ENCODE measurements at regions not wholly inside any gene's neighbourhood (a gene's known extent, or its start where the extent isn't known, plus 50 kb on each side); places are given as distances from the start of the nearest gene placed in this dataset.

DNA sequence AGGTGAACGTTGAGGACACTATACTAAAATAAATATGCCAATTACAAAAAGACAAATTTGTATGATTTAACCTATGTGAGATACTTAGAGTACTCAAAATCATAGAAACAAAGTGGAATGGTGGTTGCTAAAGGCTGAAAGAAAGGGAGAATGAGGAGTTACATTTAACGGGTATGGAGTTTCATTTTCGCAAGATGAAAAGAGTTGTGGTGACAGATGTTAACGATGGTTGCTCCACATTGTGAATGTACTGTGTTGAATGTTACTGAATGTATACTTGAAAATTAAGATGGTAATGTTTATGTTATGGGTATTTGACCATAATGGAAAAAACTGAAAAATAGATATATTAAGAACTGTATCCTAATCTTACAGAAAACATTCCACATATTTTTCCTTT is 51.3 kb upstream of the MOCS2 start:
- TF ChIP-seq, protein P1, sequence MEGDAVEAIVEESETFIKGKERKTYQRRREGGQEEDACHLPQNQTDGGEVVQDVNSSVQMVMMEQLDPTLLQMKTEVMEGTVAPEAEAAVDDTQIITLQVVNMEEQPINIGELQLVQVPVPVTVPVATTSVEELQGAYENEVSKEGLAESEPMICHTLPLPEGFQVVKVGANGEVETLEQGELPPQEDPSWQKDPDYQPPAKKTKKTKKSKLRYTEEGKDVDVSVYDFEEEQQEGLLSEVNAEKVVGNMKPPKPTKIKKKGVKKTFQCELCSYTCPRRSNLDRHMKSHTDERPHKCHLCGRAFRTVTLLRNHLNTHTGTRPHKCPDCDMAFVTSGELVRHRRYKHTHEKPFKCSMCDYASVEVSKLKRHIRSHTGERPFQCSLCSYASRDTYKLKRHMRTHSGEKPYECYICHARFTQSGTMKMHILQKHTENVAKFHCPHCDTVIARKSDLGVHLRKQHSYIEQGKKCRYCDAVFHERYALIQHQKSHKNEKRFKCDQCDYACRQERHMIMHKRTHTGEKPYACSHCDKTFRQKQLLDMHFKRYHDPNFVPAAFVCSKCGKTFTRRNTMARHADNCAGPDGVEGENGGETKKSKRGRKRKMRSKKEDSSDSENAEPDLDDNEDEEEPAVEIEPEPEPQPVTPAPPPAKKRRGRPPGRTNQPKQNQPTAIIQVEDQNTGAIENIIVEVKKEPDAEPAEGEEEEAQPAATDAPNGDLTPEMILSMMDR (IDR thresholded peaks at IDR 0.05), result no peak
- no peak for TF ChIP-seq EP300 (IDR thresholded peaks at IDR 0.05; ENCODE audit: low read depth)
- TF ChIP-seq POLR2A (IDR thresholded peaks at IDR 0.05), result no peak
